H4 (cell line): ENCODE measurements at regions not wholly inside any gene's neighbourhood (a gene's known extent, or its start where the extent isn't known, plus 50 kb on each side); places are given as distances from the start of the nearest gene placed in this dataset.

Experiments
- DNase-seq: peaks from one replicate; pipeline ENCODE4 v3.0.0-alpha.2; 2015; ENCODE audit warnings: low spot score

- no peak for DNase-seq
These were observed 209.3 kb upstream of the SGK1 start for GRCh38 chr6:134527108-134527787.

GRCh38 chr6:134525190-134525868 lies 207.4 kb upstream of the SGK1 start:
- DNase-seq: no peak

GRCh38 chr6:134523903-134524650 lies 206.2 kb upstream of the SGK1 start:
- DNase-seq: no peak

GRCh38 chr6:134523051-134523450 lies 205.1 kb upstream of the SGK1 start:
- DNase-seq: no peak

- DNase-seq: no peak
These were observed 203.2 kb upstream of the SGK1 start for GRCh38 chr6:134521116-134521501.

- no peak for DNase-seq
These were observed 202.5 kb upstream of the SGK1 start for GRCh38 chr6:134520181-134521115.

- no peak for DNase-seq
These were observed 201.6 kb upstream of the SGK1 start for GRCh38 chr6:134519465-134519864.

GRCh38 chr6:134517868-134518267 lies 200.0 kb upstream of the SGK1 start:
- DNase-seq: no peak

- peak; percentile 21 for DNase-seq
These were observed 199.3 kb upstream of the SGK1 start for GRCh38 chr6:134517145-134517658.

GRCh38 chr6:134516582-134516981 lies 198.7 kb upstream of the SGK1 start:
- no peak for DNase-seq

GRCh38 chr6:134515986-134516385 lies 198.1 kb upstream of the SGK1 start:
- DNase-seq: no peak

GRCh38 chr6:134512981-134513391 lies 195.1 kb upstream of the SGK1 start:
- no peak for DNase-seq

GRCh38 chr6:134511984-134512683 lies 194.2 kb upstream of the SGK1 start:
- no peak for DNase-seq

- DNase-seq: no peak
These were observed 193.0 kb upstream of the SGK1 start for GRCh38 chr6:134510920-134511319.

GRCh38 chr6:134510142-134510541 lies 192.2 kb upstream of the SGK1 start:
- DNase-seq: no peak

- DNase-seq: no peak
These were observed 191.1 kb upstream of the SGK1 start for GRCh38 chr6:134508862-134509498.

GRCh38 chr6:134506162-134506561 lies 188.2 kb upstream of the SGK1 start:
- no peak for DNase-seq

GRCh38 chr6:134503585-134504281 lies 185.8 kb upstream of the SGK1 start:
- DNase-seq: no peak

- DNase-seq: no peak
These were observed 185.0 kb upstream of the SGK1 start for GRCh38 chr6:134502614-134503549.
